Upper lobe of right lung (tissue), 1 donor: ENCODE measurements at regions not wholly inside any gene's neighbourhood (a gene's known extent, or its start where the extent isn't known, plus 50 kb on each side); places are given as distances from the start of the nearest gene placed in this dataset.

Experiments used
- ATAC-seq: fragments of 200-7000 bp; cut with Tn5 transposase; one replicate; pipeline ENCODE4 v1.9.1; 2020; ENCODE audit warnings: mild to moderate bottlenecking, moderate library complexity
- DNase-seq: peaks from one replicate; pipeline ENCODE4 v3.0.0-alpha.2; 2020
- H3K27ac ChIP-seq: fragments of 200-600 bp; one replicate; pipeline ENCODE4 v1.8.0; 2022
- H3K27me3 ChIP-seq: fragments of 200-600 bp; one replicate; pipeline ENCODE4 v1.8.0; 2022; ENCODE audit warnings: mild to moderate bottlenecking
- H3K36me3 ChIP-seq: fragments of 200-600 bp; one replicate; pipeline ENCODE4 v1.8.0; 2022
- H3K4me1 ChIP-seq: fragments of 200-600 bp; one replicate; pipeline ENCODE4 v1.8.0; 2022
- H3K4me3 ChIP-seq: fragments of 200-600 bp; one replicate; pipeline ENCODE4 v1.8.0; 2022; ENCODE audit warnings: mild to moderate bottlenecking
- H3K9me3 ChIP-seq: fragments of 200-600 bp; one replicate; pipeline ENCODE4 v1.8.0; 2022
- CTCF ChIP-seq: fragments of 200-600 bp; IDR thresholded peaks from one replicate; pipeline ENCODE4 v1.8.0; 2022; ENCODE audit warnings: antibody characterized with exemption
- intact Hi-C: fragments of 100-400 bp; cut with DNase I; formaldehyde crosslinking; loops from one replicate; pipeline ENCODE4 v1.11.0; 2022
- donor health status: DM: no; HTN: yes; CAD: no; lungs with severe emphysema.

GRCh38 chr6:141167945-141168344 lies 964.8 kb upstream of the GJE1 start:
- H3K27ac ChIP-seq = no peak overlapping the region
- peak; percentile 58 for DNase-seq
- no peaks in the 10 kb centered on the region for H3K36me3 ChIP-seq
- no peak overlapping the region for H3K4me3 ChIP-seq
- no peaks in the 10 kb centered on the region for H3K9me3 ChIP-seq
- H3K4me1 ChIP-seq = no peaks in the 10 kb centered on the region
- no peak for TF ChIP-seq CTCF
- ATAC-seq = no peak
- H3K27me3 ChIP-seq = no peaks in the 10 kb centered on the region
- intact Hi-C loops = no loop called here

- H3K4me1 ChIP-seq = no peaks in the 10 kb centered on the region
- H3K27me3 ChIP-seq = no peaks in the 10 kb centered on the region
- no peak overlapping the region for H3K4me3 ChIP-seq
- TF ChIP-seq CTCF = no peak
- DNase-seq (no peak), ATAC-seq (peak; percentile 30)
- H3K9me3 ChIP-seq = no peaks in the 10 kb centered on the region
- intact Hi-C loops = no loop called here
- H3K27ac ChIP-seq = peak overlapping the region; percentile 48
- no peaks in the 10 kb centered on the region for H3K36me3 ChIP-seq
Observed at GRCh38 chr6:141165002-141165665, 967.6 kb upstream of the GJE1 start.

- no peak for DNase-seq
- Histone ChIP-seq H3K36me3 (no peaks in the 10 kb centered on the region), H3K27ac (peak overlapping the region; percentile 48), H3K4me3 (no peak overlapping the region), H3K27me3 (no peaks in the 10 kb centered on the region), H3K9me3 (no peaks in the 10 kb centered on the region), H3K4me1 (no peaks in the 10 kb centered on the region)
- ATAC-seq = peak; percentile 77
- intact Hi-C loops = no loop called here
- TF ChIP-seq CTCF = no peak
Observed at GRCh38 chr6:141164042-141164743, 968.5 kb upstream of the GJE1 start.

- no peak overlapping the region for H3K27ac ChIP-seq
- no peak for TF ChIP-seq CTCF
- intact Hi-C loops = no loop called here
- no peaks in the 10 kb centered on the region for H3K9me3 ChIP-seq
- H3K4me1 ChIP-seq = no peaks in the 10 kb centered on the region
- no peak overlapping the region for H3K4me3 ChIP-seq
- H3K36me3 ChIP-seq = no peaks in the 10 kb centered on the region
- ATAC-seq (no peak), DNase-seq (no peak)
- no peaks in the 10 kb centered on the region for H3K27me3 ChIP-seq
Observed at GRCh38 chr6:141163107-141163506, 969.6 kb upstream of the GJE1 start.

- H3K4me3 ChIP-seq = no peak overlapping the region
- no peak for TF ChIP-seq CTCF
- no peaks in the 10 kb centered on the region for H3K36me3 ChIP-seq
- intact Hi-C loops = no loop called here
- H3K9me3 ChIP-seq = no peaks in the 10 kb centered on the region
- DNase-seq = no peak
- H3K27me3 ChIP-seq = no peaks in the 10 kb centered on the region
- no peak for ATAC-seq
- H3K4me1 ChIP-seq = no peaks in the 10 kb centered on the region
- H3K27ac ChIP-seq = no peak overlapping the region
Observed at GRCh38 chr6:141158740-141159139, 974.0 kb upstream of the GJE1 start.
